Ectodermal cell (in vitro differentiated cells): ENCODE measurements at regions not wholly inside any gene's neighbourhood (a gene's known extent, or its start where the extent isn't known, plus 50 kb on each side); places are given as distances from the start of the nearest gene placed in this dataset.
A peak's percentile ranks its signal among the peaks of the same experiment; 100 is the strongest.

Experiments used
- H3K27ac ChIP-seq: 2 replicates; pipeline ENCODE4 v1.7.0; 2013; ENCODE audit warnings: mild to moderate bottlenecking, low read depth, low read length; ENCODE audit not compliant: insufficient read depth, poor library complexity, severe bottlenecking
- H3K27me3 ChIP-seq: 2 replicates; pipeline ENCODE4 v1.7.0; 2013; ENCODE audit warnings: mild to moderate bottlenecking, low read length; ENCODE audit not compliant: insufficient read depth, control insufficient read depth, poor library complexity, severe bottlenecking
- H3K36me3 ChIP-seq: one replicate; pipeline ENCODE4 v1.7.0; 2013; ENCODE audit warnings: low read length; ENCODE audit not compliant: control insufficient read depth, insufficient read depth
- H3K4me1 ChIP-seq: one replicate; pipeline ENCODE4 v1.7.0; 2013; ENCODE audit warnings: low read length; ENCODE audit not compliant: control insufficient read depth, insufficient read depth
- H3K4me3 ChIP-seq: 2 replicates; pipeline ENCODE4 v1.7.0; 2013; ENCODE audit warnings: low read depth, low read length, control low read depth; ENCODE audit not compliant: insufficient read depth
- H3K9me3 ChIP-seq: 2 replicates; pipeline ENCODE4 v1.7.0; 2013; ENCODE audit warnings: mild to moderate bottlenecking, low read length, moderate library complexity; ENCODE audit not compliant: control insufficient read depth
- WGBS, 2 experiments: methylation state at CpG; one replicate each; pipeline ENCODE4 v1.1.7; 2013; ENCODE audit warnings: missing lambda C conversion rate in 2 of 2; 5-methylcytosine and 5-hydroxymethylcytosine counted together

DNA sequence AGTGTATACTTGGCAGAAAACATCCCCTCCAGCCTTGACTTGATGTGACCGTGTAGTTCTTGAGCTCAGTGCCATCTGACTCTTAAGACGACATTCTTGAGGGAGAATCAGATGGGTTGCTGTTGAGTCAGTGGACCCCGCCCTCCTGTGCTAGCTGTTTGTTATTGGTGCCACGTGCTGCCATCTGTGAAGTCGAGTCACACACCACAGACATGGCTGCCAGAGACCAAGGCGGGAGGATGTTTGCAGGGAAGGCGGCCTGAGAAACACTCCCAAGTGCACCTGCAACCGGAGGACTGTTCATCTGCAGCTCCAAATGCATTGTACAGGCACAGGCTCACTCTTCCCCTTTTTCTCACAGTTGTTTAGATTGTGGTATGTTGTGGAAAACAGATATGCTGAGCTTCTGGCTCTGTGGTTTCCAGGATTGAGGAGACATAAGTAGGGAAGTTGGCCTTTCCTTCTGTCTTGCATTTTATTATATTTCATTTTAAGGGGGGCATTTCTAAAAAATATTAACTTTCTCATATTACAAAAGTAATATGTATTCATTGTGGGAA, 345.3 kb upstream of the ZFP64 start:
- Histone ChIP-seq H3K27ac (no peak overlapping the region), H3K9me3 (no peaks in the 10 kb centered on the region), H3K36me3 (no peaks in the 10 kb centered on the region), H3K27me3 (no peaks in the 10 kb centered on the region), H3K4me3 (no peak overlapping the region), H3K4me1 (no peaks in the 10 kb centered on the region)
- WGBS, 2 experiments, result 94 to 95% methylated on average over 8 of the region's 8 CpGs

DNA sequence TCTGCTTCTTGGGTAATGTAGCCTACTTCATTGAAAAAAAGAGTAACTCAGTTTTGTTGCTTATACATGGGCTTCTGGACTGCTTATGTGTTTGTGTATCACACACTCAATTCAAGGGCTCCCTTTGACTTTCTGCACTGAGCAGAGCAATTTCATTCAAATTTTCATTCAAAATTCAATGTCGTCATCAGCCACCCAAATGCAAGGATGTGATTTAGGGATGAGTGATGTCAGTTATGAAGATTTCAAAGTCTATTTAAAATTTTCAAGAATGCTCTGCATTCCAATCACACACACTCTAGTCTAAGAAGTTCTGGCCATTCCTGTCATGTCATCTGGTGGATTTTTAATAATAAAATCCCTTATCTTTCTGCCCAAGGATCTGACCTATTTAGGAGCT, 344.5 kb upstream of the ZFP64 start:
- Histone ChIP-seq H3K4me1 (no peaks in the 10 kb centered on the region), H3K27ac (no peak overlapping the region), H3K27me3 (no peaks in the 10 kb centered on the region), H3K4me3 (no peak overlapping the region), H3K9me3 (no peaks in the 10 kb centered on the region), H3K36me3 (no peaks in the 10 kb centered on the region)
- WGBS, 2 experiments, result no CpG with 5 or more reads among the region's 1 CpG

DNA sequence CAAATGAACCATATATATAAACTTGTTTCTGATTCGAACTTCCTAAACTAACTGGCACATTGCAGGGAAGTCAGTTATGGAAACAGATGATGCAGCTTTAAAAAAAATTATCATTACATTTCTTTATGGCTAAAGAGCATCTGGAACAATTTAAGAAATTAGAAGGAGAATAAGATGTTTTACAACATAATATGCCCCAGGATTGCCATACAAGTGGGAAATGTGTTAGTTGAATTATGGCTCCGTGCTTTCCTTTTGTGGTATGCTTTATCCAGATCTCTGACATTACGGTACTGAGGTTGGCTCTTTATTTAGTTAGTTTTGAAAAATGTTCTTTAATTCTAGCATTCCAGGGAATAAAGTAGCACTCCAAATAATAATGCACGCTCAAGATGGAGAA, 343.0 kb upstream of the ZFP64 start:
- H3K4me3 ChIP-seq, result no peak overlapping the region
- H3K36me3 ChIP-seq, result no peaks in the 10 kb centered on the region
- WGBS, 2 experiments, result 88 to 96% methylated on average over 1 to 3 of the region's 4 CpGs
- no peaks in the 10 kb centered on the region for H3K27me3 ChIP-seq
- no peak overlapping the region for H3K27ac ChIP-seq
- H3K4me1 ChIP-seq, result no peaks in the 10 kb centered on the region
- no peaks in the 10 kb centered on the region for H3K9me3 ChIP-seq

DNA sequence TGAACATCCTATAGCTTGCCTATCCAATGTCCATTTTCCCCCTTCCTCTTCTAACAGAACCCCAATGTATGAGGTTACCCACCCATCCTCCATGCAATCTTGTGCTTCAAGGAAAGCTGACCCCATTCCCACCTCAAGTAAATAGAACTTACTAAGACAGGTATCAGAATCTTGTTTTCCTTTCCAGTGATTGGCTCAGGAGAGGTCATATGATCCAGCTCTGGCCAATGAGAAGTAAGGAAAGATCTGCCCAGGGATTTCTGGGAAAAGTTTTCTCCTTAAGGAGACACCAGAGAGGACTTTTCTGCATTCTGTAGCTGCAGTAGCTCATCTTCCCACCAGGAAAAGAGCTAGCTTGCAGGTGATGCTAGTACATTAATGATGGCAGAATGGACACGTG, 341.8 kb upstream of the ZFP64 start:
- Histone ChIP-seq H3K9me3 (no peaks in the 10 kb centered on the region), H3K4me3 (no peak overlapping the region)
- WGBS, 2 experiments, result 86 to 100% methylated on average over 1 of the region's 1 CpG

DNA sequence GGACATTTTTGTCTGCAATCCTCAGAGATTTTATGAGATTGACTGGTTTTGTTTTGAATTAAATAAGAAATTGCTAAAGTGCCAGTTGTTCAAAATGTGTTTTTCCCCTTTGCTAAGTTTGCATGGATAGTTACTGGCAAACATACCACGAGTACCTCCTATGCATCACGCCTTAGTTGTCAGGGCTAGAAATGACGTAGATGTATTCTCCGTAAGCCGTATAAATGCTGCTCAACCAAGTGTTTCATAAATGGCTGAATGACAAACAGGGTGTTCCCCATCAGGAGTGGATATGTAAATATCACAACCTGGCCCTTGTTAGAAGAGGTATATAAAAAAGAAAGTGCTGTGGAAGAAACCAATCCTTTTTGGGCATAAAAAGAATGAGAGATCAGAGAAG, 341.1 kb upstream of the ZFP64 start:
- no peak overlapping the region for H3K27ac ChIP-seq
- no peak overlapping the region for H3K4me3 ChIP-seq
- WGBS, 2 experiments, result 92 to 96% methylated on average over 5 of the region's 5 CpGs
- H3K27me3 ChIP-seq, result no peaks in the 10 kb centered on the region
- no peaks in the 10 kb centered on the region for H3K9me3 ChIP-seq
- no peaks in the 10 kb centered on the region for H3K36me3 ChIP-seq
- no peaks in the 10 kb centered on the region for H3K4me1 ChIP-seq

More for the DNA sequence above, 341.8 kb upstream of the ZFP64 start:
- Histone ChIP-seq H3K27ac (no peak overlapping the region), H3K27me3 (no peaks in the 10 kb centered on the region), H3K36me3 (no peaks in the 10 kb centered on the region), H3K4me1 (no peaks in the 10 kb centered on the region)

DNA sequence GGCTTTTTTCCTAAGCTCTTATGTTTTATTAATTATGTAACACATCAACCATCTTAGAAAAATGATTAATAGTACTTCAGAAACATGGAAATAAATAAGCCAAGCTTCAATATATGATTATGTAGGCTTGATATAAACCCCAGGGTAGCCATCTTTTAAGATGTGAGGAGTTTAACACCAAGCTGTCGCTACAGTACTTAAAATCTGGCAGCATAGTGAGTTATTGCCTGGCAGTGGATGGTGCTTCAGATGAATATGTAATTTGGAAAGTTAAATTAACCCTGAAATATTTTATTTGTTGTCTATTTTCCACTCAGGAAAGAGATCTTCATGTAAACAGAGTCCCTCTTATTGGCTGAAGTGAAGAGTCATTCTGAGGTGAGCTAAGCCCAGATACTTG, 339.0 kb upstream of the ZFP64 start:
- Histone ChIP-seq H3K4me3 (no peak overlapping the region), H3K27ac (no peak overlapping the region), H3K9me3 (no peaks in the 10 kb centered on the region), H3K27me3 (no peaks in the 10 kb centered on the region), H3K4me1 (no peaks in the 10 kb centered on the region), H3K36me3 (no peaks in the 10 kb centered on the region)
- 94 to 100% methylated on average over 1 of the region's 1 CpG for WGBS, 2 experiments

DNA sequence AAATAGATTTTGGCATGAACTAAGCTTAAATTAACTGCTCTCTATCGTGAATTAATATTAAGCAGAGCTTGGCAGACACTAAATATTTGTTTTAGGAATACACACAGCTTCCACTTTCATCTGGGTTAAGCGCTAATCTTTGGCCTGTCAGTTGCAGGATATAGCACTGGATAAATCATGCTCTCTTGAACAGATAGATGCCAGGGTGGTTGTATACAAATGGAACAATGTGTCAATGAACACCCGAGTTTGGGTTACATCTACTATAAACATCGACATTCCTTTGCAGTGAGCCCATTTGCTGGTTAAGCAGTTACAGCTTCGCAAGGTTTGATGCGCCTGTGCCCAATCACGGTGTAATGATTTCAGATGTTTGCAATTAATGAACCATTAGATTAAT, 338.2 kb upstream of the ZFP64 start:
- Histone ChIP-seq H3K27me3 (no peaks in the 10 kb centered on the region), H3K4me1 (no peaks in the 10 kb centered on the region), H3K9me3 (no peaks in the 10 kb centered on the region), H3K27ac (no peak overlapping the region), H3K36me3 (no peaks in the 10 kb centered on the region), H3K4me3 (no peak overlapping the region)
- WGBS, 2 experiments, result 91 to 92% methylated on average over 7 of the region's 7 CpGs

DNA sequence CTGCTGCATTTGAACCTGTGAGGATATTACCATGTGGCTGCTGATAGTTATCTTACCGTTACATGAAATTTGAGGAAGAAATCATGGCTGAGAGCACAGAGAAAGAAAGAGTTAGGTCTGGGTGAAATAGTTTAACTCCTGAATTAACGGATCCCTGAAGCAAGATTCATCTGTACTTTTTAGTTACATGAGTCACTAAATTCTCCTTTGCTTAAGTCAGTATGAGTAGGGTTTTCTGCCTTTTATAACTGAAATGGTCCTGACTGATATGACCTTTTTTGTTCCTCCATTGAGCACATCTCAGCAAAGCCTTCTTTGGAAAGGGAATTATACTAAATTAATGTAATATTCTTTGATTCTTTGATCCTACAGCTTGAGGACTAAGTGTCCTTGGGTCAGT, 333.3 kb upstream of the ZFP64 start:
- Histone ChIP-seq H3K4me3 (no peak overlapping the region), H3K27ac (no peak overlapping the region), H3K9me3 (no peaks in the 10 kb centered on the region), H3K4me1 (no peaks in the 10 kb centered on the region), H3K27me3 (no peaks in the 10 kb centered on the region), H3K36me3 (no peaks in the 10 kb centered on the region)
- WGBS, 2 experiments, result 74 to 82% methylated on average over 2 of the region's 2 CpGs

DNA sequence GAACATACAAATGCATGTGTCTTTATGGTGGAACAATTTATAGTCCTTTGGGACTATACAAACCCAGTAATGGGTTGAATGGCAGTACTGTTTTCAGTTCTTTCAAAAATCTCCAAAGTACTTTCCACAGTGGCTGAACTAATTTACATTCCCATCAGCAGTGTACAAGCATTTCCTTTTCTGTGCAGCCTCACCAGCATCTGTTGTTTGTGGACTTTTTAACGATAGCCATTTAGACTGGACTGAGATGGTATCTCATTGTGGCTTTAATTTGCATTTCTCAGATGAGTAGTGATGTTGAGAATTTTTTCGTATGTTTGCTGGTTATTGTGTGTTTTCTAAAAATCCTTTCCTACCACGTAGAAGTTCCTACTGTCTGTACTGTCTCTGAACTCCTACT, 327.2 kb upstream of the ZFP64 start:
- WGBS, 2 experiments, result 50 to 63% methylated on average over 2 to 3 of the region's 3 CpGs

DNA sequence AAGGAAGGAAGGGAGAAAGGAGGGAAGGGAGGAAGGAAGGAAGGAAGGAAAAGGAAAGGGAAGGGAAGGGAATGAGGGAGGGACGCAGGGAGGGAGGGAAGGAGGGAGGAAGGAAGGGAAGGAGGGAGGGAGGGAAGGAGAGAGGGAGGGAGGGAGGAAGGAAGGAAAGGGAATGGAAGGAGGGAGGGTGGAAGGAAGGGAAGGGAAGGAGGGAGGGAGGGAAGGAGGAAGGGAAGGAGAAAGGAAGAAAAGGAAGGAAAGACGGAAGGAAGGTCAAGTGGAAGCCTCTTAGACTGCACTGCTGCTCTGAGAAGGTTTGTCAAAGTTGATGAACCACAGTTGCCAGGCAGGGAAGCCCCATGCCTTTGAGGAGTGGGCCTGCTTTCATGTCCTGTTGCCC, 324.3 kb upstream of the ZFP64 start:
- 85 to 91% methylated on average over 2 of the region's 2 CpGs for WGBS, 2 experiments
- no peaks in the 10 kb centered on the region for H3K36me3 ChIP-seq

More for the DNA sequence above, 327.2 kb upstream of the ZFP64 start:
- H3K4me1 ChIP-seq, result no peaks in the 10 kb centered on the region
- H3K27ac ChIP-seq, result no peak overlapping the region
- H3K36me3 ChIP-seq, result no peaks in the 10 kb centered on the region
- H3K27me3 ChIP-seq, result no peaks in the 10 kb centered on the region
- H3K4me3 ChIP-seq, result no peak overlapping the region
- no peaks in the 10 kb centered on the region for H3K9me3 ChIP-seq

DNA sequence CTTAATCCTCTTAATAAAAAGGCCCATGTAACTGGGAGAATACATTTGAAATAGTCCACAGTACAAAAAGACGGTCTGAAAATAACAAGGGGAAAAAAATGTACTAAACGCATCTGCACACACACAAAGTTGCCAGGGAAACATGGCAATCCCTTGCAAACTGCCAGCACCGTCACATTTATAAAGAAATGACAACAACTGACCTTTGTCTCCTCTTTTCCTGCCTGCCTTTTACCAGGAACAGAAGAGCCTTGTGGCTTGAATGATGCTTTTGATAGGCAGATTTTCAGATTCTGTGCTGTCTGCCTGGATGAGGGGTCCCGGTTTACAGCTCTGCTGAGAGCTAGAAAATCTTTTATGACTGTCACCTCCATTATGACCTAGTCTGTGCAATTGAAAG, 308.6 kb upstream of the ZFP64 start:
- Histone ChIP-seq H3K36me3 (no peaks in the 10 kb centered on the region), H3K27ac (peak overlapping the region; percentile 18), H3K4me3 (no peak overlapping the region), H3K9me3 (no peaks in the 10 kb centered on the region), H3K4me1 (no peaks in the 10 kb centered on the region), H3K27me3 (no peaks in the 10 kb centered on the region)
- 33 to 63% methylated on average over 4 of the region's 4 CpGs for WGBS, 2 experiments

More for the DNA sequence above, 324.3 kb upstream of the ZFP64 start:
- Histone ChIP-seq H3K27ac (no peak overlapping the region), H3K9me3 (no peaks in the 10 kb centered on the region), H3K4me3 (no peak overlapping the region), H3K27me3 (no peaks in the 10 kb centered on the region), H3K4me1 (no peaks in the 10 kb centered on the region)
